ENCODE measurements at regions not wholly inside any gene's neighbourhood (a gene's known extent, or its start where the extent isn't known, plus 50 kb on each side); places are given as distances from the start of the nearest gene placed in this dataset.

- Histone ChIP-seq H3K4me1 (ENCODE audit: control insufficient read depth, extremely low read depth, insufficient read depth, low read length) (no peaks in the 10 kb centered on the region), H4K20me1 (replicated peaks; ENCODE audit: control insufficient read depth, extremely low read depth, insufficient read depth, low read length) (no peaks in the 10 kb centered on the region), H3K9me1 (replicated peaks; ENCODE audit: control insufficient read depth, extremely low read depth, insufficient read depth, low read length) (no peaks in the 10 kb centered on the region), H3K9ac (replicated peaks; ENCODE audit: extremely low read depth, insufficient read depth, low read length) (no peak overlapping the region), H3K4me2 (ENCODE audit: insufficient read depth, low read length) (no peak overlapping the region), H3K27ac (ENCODE audit: insufficient read depth, low read depth, low read length) (no peak overlapping the region), H3K79me2 (ENCODE audit: control insufficient read depth, insufficient read depth, low read length) (no peaks in the 10 kb centered on the region), H2AFZ (ENCODE audit: low read depth, low read length) (no peak overlapping the region), H3K27me3 (ENCODE audit: control insufficient read depth in 2 of 2, insufficient read depth in 2 of 2, low read length in 2 of 2) (peaks cover 4 to 10% of the 10 kb centered on the region in 2 experiments), H3K36me3 (ENCODE audit: control insufficient read depth in 2 of 2, extremely low read depth in 1 of 2, insufficient read depth in 2 of 2, low read length in 2 of 2) (no peaks in the 10 kb centered on the region), H3K9me3 (replicated peaks; ENCODE audit: control insufficient read depth, insufficient read depth, low read length) (no peaks in the 10 kb centered on the region), H3K4me3 (replicated peaks in 1 of 3; ENCODE audit: insufficient read depth in 1 of 3, low read depth in 1 of 3, low read length in 3 of 3) (no peak overlapping the region)
- no TSS peak for BruUV-seq (replicated peaks)
- dilution Hi-C loops (cut with MboI; ENCODE audit: extremely low pct_ligation_motif_present, low sequenced_read_pairs) = no loop called here
- DNase-seq (ENCODE audit: low read depth, low spot score) (no peak), FAIRE-seq (no peak)
- ChIA-PET POLR2A (no interaction called here), CTCF (interaction anchor here (1.3 kb wide), 1 partner anchor 9 kb away, joined by 6 read pairs; no protein-coding TSS in a partner anchor)
- no peak for TF ChIP-seq MAX (IDR thresholded peaks at IDR 0.05; ENCODE audit: insufficient read depth, insufficient read length)
- TF ChIP-seq GATA2 (IDR thresholded peaks at IDR 0.05; ENCODE audit: insufficient read depth, insufficient read length, low read depth, low read length) = no peak
- no peak for TF ChIP-seq POLR2AphosphoS5 (IDR thresholded peaks at IDR 0.05; ENCODE audit: insufficient read depth, low read depth, low read length)
- intact Hi-C loops (cut with micrococcal nuclease) = no loop called here
These were observed 115.0 kb upstream of the EGLN3 start for GRCh38 chr14:34065690-34066391.

- CTCF ChIA-PET = interaction anchor here (1.3 kb wide), 1 partner anchor 10 kb away, joined by 6 read pairs; no protein-coding TSS in a partner anchor
- intact Hi-C loops (cut with micrococcal nuclease) (no loop called here), dilution Hi-C loops (cut with MboI; ENCODE audit: extremely low pct_ligation_motif_present, low sequenced_read_pairs) (no loop called here)
- H3K27ac ChIP-seq (ENCODE audit: insufficient read depth, low read depth, low read length) = no peak overlapping the region
- no peak overlapping the region for H3K4me3 ChIP-seq (replicated peaks in 1 of 3; ENCODE audit: insufficient read depth in 1 of 3, low read depth in 1 of 3, low read length in 3 of 3)
- H3K79me2 ChIP-seq (ENCODE audit: control insufficient read depth, insufficient read depth, low read length) = no peaks in the 10 kb centered on the region
- H3K9me1 ChIP-seq (replicated peaks; ENCODE audit: control insufficient read depth, extremely low read depth, insufficient read depth, low read length) = no peaks in the 10 kb centered on the region
- POLR2A ChIA-PET = no interaction called here
- H4K20me1 ChIP-seq (replicated peaks; ENCODE audit: control insufficient read depth, extremely low read depth, insufficient read depth, low read length) = no peaks in the 10 kb centered on the region
- H3K4me1 ChIP-seq (ENCODE audit: control insufficient read depth, extremely low read depth, insufficient read depth, low read length) = no peaks in the 10 kb centered on the region
- FAIRE-seq (no peak), DNase-seq (ENCODE audit: low read depth, low spot score) (no peak)
- H3K27me3 ChIP-seq (ENCODE audit: control insufficient read depth in 2 of 2, insufficient read depth in 2 of 2, low read length in 2 of 2) = peaks cover 4 to 10% of the 10 kb centered on the region in 2 experiments
- BruUV-seq (replicated peaks) = no TSS peak
- no peak overlapping the region for H2AFZ ChIP-seq (ENCODE audit: low read depth, low read length)
- H3K4me2 ChIP-seq (ENCODE audit: insufficient read depth, low read length) = no peak overlapping the region
- H3K9me3 ChIP-seq (replicated peaks; ENCODE audit: control insufficient read depth, insufficient read depth, low read length) = no peaks in the 10 kb centered on the region
- TF ChIP-seq MAX (IDR thresholded peaks at IDR 0.05; ENCODE audit: insufficient read depth, insufficient read length) = no peak
- no peak for TF ChIP-seq POLR2AphosphoS5 (IDR thresholded peaks at IDR 0.05; ENCODE audit: insufficient read depth, low read depth, low read length)
- no peak overlapping the region for H3K9ac ChIP-seq (replicated peaks; ENCODE audit: extremely low read depth, insufficient read depth, low read length)
- H3K36me3 ChIP-seq (ENCODE audit: control insufficient read depth in 2 of 2, extremely low read depth in 1 of 2, insufficient read depth in 2 of 2, low read length in 2 of 2) = no peaks in the 10 kb centered on the region
These were observed 114.4 kb upstream of the EGLN3 start for GRCh38 chr14:34065236-34065635.

Measured in endothelial cell of umbilical vein (primary cell).